HG03159 (cell line): ENCODE measurements at regions not wholly inside any gene's neighbourhood (a gene's known extent, or its start where the extent isn't known, plus 50 kb on each side); places are given as distances from the start of the nearest gene placed in this dataset.

Experiments
- ATAC-seq: cut with Tn5 transposase; IDR thresholded peaks from one replicate; pipeline ENCODE4 v1.9.1; 2021; ENCODE audit warnings: mild to moderate bottlenecking, moderate library complexity; ENCODE audit not compliant: unreplicated experiment

DNA sequence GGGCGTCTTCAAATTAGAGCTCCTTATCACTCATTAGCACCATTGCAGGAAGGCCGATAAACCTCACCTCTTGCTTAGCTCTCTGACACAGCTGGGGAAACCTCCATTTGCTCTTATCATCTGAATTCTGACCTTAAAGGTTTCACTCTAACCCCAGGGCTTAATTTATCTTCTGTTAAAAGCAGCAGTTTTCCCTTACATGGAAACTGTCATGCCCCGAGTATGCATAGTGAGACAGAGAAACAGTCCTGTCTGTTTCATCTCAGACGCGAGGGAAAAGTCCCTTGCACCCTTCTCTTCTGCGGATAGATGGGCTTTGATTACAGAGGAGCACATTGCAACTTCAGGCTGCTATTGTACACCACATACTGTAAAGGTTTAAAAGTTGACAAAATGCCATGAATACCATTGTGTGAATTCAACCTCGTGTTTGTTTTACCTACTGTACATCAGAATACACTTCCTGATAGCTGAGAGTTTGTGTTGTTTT is 191.5 kb upstream of the BMP2 start:
- peak; percentile 47 for ATAC-seq

- no peak for ATAC-seq
Measured at GRCh38 chr20:6566821-6567220, 200.7 kb upstream of the BMP2 start.

DNA sequence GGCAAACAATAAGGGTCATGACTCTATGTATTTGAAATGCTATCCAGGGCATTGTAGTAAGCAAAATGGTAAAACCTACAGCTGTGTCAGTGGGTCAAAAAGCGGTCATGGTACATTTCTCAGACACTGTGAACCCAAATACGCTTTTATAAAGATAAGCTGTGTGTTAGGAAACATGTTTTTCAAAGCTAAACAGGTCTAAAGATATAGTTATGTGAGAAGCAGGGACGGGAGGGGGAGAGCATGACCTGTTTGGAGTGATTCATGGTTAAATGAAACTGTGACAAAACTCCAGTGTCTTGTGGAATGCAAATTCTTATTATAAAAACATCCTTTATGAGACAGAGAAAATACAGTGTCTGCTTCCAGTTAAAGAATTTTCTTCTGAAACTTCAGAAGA is 205.4 kb upstream of the BMP2 start:
- ATAC-seq, result no peak

DNA sequence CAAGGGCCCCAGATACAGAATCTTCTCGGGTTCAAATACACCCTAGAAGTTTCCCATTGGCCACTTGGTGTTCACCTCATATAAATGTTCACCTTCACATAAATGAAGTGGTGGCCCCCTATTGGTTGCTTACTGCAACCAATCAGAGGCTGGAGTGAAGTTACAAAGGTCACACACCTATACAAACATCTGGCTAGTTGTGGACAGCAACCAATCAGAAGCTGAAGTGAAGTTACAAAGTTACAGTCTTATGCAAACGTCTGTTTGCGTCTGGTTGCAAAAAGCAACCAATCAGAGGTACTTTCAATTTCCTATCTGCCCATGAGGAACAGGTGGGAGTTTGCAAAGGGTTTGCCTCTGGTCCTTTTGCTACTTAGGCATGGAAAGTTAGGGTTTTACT is 206.5 kb upstream of the BMP2 start:
- ATAC-seq, result no peak

DNA sequence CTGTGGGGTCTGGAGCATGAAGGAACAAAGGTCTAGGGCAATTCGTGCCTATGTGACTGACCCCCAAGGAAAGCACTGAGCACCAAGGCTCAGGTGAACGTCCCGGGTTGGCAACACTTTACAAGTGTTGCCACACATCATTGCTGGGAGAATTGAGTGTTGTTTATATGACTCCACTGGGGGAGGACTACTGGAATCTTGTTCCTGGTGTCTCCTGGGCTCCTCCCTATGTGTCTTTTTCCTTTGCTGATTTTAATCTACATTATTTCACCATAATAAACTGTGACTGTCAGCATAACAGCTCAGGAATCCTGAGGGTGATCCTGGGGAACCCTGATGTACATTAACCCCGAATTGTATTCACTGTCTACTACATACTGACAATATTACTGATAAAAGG is 207.7 kb upstream of the BMP2 start:
- no peak for ATAC-seq

DNA sequence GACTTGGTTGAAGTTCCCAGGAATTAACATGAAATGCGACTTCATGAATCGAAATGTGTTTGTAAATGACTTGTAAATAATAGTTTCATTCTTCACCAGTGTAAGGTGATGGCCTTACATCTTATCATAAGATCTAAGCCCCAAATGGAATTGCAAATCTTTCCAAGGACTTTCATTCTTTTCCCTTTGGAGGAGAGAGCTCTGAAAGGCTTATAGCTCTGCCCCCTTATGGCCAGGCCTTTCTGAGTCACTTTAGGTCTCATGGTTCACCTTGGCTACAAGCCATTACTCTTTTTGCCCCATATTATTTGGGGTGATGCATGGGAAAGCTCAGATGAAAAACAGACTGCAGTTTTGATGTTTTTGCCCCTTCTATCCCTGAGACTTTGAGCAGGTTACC is 209.1 kb upstream of the BMP2 start:
- ATAC-seq, result no peak

DNA sequence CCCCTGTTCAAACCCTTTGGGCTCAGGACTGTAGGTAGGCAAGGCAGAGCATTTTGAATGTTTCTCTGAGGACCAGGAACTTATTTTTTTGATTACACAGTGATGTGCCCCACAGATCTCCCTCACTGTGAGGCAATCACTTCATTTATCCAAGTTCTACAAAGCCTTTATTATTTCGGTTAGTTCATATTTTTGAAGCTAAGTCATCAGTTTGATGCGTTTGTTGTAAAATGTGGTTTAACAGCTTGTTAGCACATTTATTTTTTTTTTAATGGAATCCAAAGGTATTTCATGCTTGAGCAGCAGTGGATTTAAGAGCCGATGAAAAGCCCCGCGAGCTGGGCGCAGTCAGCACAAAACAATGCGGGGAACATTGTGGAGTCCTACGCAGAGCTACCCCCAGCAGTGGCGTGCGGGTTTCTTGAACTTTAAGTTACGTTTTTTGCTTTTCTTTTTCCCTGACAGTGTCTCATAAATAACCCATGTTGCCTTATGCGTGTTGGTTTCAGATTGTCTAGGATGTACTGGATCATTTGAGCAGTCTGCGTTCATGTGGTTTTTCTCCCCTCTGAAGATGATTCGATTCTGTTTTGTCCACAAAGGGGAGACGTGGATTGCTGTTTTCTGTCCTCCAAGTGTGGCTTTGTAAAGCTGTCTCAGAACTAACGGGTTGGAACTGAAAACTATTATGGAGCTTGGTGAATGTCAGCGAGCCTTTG is 233.6 kb upstream of the BMP2 start:
- no peak for ATAC-seq

DNA sequence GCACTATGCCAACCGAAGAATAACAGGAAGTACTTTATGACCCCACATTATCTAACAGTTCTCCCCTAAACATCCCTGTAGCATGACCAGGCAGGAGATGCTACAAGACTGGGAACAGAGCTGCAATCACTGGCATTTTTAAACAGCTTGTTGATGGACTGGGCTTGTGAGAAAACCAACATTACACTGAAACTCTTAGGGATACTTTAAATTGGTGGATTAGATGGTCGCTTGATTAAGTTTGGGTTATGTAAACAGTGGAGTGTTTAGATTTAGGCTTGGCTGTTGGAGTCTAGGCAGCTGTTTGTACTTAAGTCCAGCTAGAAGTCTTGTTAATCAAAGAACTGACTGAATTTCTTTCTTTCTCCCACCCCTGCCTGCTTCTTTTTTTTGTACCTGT is 234.1 kb upstream of the BMP2 start:
- ATAC-seq, result no peak

DNA sequence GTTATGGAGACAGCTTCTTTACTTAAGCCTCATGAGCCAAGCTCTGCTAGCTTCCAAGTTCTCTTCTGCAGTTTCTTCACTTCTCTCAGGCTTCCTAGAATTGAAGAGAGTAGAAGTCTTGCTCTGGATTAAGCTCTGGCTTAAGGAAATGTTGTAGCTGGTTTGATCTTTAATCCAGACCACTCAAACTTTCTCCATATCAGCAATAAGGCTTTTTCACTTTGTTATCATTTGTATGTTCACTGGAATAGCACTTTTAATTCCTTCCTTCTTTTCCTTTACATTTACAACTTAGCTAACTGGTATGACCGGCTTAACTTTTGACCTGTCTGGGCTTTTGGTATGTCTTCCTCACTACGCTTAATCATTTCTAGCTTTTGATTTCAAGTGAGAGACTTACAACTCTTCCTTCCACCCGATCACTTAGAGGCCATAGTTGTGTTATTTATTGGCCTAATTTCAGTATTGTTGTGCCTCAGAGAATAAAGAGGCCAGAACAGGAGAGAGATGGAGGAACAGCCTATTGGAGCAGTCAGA is 236.6 kb upstream of the BMP2 start:
- ATAC-seq, result no peak

GRCh38 chr20:6530254-6530653 is 237.2 kb upstream of the BMP2 start:
- ATAC-seq, result no peak

GRCh38 chr20:6525447-6526303 is 241.8 kb upstream of the BMP2 start:
- no peak for ATAC-seq

GRCh38 chr20:6524305-6524704 is 243.2 kb upstream of the BMP2 start:
- no peak for ATAC-seq

GRCh38 chr20:6519556-6519955 is 247.9 kb upstream of the BMP2 start:
- no peak for ATAC-seq

- no peak for ATAC-seq
Measured at GRCh38 chr20:6515261-6515660, 252.2 kb upstream of the BMP2 start.

- ATAC-seq, result no peak
Measured at GRCh38 chr20:6513599-6513998, 253.9 kb upstream of the BMP2 start.

DNA sequence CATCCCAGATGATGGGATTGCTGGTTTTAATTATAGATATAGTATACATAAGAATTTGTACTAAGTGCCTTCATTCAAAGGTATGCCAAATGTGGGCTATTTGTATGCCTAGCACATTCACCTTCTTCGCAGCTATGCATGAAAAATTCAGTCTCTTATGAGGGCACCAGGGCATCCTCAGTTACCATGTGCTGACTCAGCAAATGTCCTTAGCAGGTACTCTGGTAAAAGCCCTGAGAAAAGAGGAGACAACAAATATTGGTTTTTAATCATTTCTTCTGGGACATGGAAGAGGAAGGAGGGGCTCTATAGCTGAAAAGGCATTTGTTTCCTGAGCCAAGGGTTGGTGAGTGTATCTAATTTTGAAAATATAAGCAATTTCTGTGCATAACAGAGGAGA is 258.1 kb upstream of the BMP2 start:
- ATAC-seq, result no peak

DNA sequence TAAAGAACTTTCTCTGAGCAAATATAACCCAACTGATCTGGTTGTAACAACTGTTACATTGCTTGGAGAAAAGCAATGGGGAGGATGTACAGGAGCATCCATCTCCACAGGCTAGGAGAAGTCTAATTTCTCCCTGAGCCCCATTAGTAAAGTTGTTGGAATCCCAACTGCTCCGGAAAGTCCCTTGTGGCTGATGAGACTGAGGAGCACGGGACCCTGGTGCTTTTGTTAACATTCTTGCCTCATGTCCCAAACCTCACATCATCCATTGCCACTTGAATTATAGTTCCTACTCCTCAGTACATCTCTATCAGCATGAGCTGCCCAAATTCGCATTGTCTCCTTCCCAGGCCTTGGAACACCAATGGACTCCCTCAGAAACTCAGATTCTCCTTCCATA is 260.6 kb upstream of the BMP2 start:
- ATAC-seq, result no peak

DNA sequence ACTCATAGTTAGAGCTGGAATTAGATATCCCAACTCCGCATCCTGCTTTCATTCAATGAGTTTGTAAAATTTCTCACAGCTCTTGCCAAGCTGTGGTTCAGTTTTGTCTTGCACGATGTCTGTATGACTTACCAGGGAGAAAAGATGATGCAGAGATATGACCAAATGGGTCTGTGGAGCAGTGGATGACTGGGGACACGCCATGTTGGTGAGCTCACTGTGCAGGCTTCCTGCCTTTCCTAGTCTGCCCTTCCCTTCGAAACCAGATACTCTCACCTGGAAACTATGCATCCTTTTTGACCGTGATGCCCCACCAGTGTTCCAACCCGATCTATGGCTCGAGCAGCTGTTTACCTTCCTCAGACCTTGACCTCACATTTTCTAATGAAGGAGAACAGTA is 262.7 kb upstream of the BMP2 start:
- ATAC-seq, result no peak

DNA sequence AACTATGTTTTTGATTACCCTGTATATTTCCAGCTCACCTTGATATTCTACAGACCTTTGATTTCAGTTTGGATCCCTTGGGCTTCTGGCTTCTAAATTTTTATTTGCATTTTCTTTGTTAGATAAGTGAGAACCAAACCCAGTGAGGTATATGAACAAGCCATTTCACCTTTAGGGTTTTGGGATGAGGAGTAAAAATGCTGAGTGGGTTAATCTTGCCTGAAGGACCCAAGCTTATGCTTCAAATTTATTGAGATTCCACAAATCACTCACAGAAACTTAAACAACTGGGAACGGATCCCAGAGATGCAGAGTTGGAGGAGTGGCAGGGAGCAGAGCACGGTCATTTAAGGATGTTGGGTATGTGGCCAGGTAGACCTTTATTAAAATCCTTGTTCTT is 263.3 kb upstream of the BMP2 start:
- ATAC-seq, result no peak

DNA sequence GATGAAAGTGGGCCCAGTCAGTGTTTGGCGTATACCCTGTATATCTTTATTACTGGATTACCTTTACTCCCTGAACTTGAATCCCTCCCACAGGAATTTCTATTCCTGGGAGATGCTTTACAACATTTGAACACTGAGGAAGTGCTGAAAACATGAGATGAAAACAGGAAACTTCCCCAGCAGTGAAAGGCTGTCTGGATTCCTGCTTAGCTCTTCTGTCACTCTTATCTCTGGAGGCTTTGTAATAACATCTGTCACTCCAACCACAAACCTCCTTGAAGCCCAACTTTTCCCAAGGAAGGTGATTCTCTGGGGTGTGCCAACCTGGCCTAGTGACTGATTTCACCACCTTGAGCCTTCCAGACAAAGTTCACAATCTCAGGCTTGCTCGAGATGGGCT is 264.5 kb upstream of the BMP2 start:
- ATAC-seq, result no peak

- ATAC-seq, result no peak
Measured at GRCh38 chr20:6502219-6502618, 265.3 kb upstream of the BMP2 start.

- no peak for ATAC-seq
Measured at GRCh38 chr20:6501061-6501460, 266.4 kb upstream of the BMP2 start.
